Esophagus muscularis mucosa (tissue), 3 donors: ENCODE measurements at regions not wholly inside any gene's neighbourhood (a gene's known extent, or its start where the extent isn't known, plus 50 kb on each side); places are given as distances from the start of the nearest gene placed in this dataset.

Experiments used
- CTCF ChIP-seq, 3 experiments: fragments of 200-600 bp in 2 of 3; fragments of 450-650 bp in 1 of 3; sonication (generic) in 2 of 3; IDR thresholded peaks; one replicate each; pipeline ENCODE4 v1.5.1; 2017 to 2019; ENCODE audit warnings: antibody characterized with exemption in 3 of 3, mild to moderate bottlenecking in 2 of 3, moderate library complexity in 1 of 3
- POLR2A ChIP-seq: fragments of 450-650 bp; IDR thresholded peaks from one replicate; pipeline ENCODE4 v1.6.1; 2017; ENCODE audit warnings: antibody characterized with exemption, moderate library complexity, mild to moderate bottlenecking, low read depth
- POLR2AphosphoS5 ChIP-seq, 2 donors: sonication (generic); formaldehyde crosslinking; IDR thresholded peaks; one replicate each; pipeline ENCODE4 v1.6.1; 2017; ENCODE audit warnings: antibody characterized with exemption in 2 of 2

DNA sequence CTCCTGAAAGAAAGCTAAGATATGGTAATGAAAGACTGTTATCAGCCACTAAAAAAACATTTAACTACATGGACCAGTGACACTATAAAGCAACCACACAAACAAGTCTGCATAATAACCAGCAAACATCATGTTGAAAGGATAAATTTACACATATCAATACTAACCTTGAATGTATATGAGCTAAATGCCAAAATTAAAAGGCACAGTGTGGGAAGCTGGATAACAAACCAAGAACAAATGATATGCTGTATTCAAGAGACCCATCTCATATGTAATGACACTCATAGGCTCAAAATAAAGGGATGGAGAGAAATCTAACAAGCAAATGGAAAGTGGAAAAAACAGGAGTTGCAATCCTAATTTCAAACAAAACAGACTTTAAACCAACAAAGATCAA, 213.1 kb upstream of the CDH2 start:
- TF ChIP-seq CTCF (IDR thresholded peaks at IDR 0.05) = no peak
- no peak for TF ChIP-seq POLR2A
- no peak for TF ChIP-seq POLR2AphosphoS5 (IDR thresholded peaks at IDR 0.05)
